BLaER1 treated with 17β-estradiol and CSF1 and Interleukin-3, amounts not matched to agents 10 nM and 100 nM (cell line): ENCODE measurements at regions not wholly inside any gene's neighbourhood (a gene's known extent, or its start where the extent isn't known, plus 50 kb on each side); places are given as distances from the start of the nearest gene placed in this dataset.
"Not testable (repeated sequence)": the region's sequence is repeated elsewhere in the genome, so short reads cannot be mapped to it uniquely, and the experiment has no call there.

ENCODE experiments used
- H3K27ac ChIP-seq, 11 experiments: shearing (Covaris generic); formaldehyde crosslinking; 2 replicates each; pipeline ENCODE4 v1.8.1; 2022
- H3K27me3 ChIP-seq, 11 experiments: shearing (Covaris generic); formaldehyde crosslinking; 2 replicates each; pipeline ENCODE4 v1.8.1; 2022
- H3K36me3 ChIP-seq, 11 experiments: shearing (Covaris generic); formaldehyde crosslinking; 2 replicates each; pipeline ENCODE4 v1.8.1; 2022
- H3K4me1 ChIP-seq, 10 experiments: shearing (Covaris generic); formaldehyde crosslinking; 2 replicates each; pipeline ENCODE4 v1.8.1; 2022
- H3K4me2 ChIP-seq, 11 experiments: shearing (Covaris generic); formaldehyde crosslinking; 2 replicates each; pipeline ENCODE4 v1.8.1; 2022
- H3K4me3 ChIP-seq, 10 experiments: shearing (Covaris generic); formaldehyde crosslinking; 2 replicates each; pipeline ENCODE4 v1.8.1; 2022
- H3K9ac ChIP-seq, 11 experiments: shearing (Covaris generic); formaldehyde crosslinking; 2 replicates each; pipeline ENCODE4 v1.8.1; 2022
- H3K9me3 ChIP-seq, 11 experiments: shearing (Covaris generic); formaldehyde crosslinking; replicated peaks in 1 of 11; 2 replicates each; pipeline ENCODE4 v1.8.1; 2022
- H4K20me1 ChIP-seq, 11 experiments: shearing (Covaris generic); formaldehyde crosslinking; 2 replicates each; pipeline ENCODE4 v1.8.1; 2022
- Cebpa-rat ChIP-seq, 11 experiments: shearing (Covaris generic); IDR thresholded peaks; 2 replicates each; pipeline ENCODE4 v1.8.1; 2022

DNA sequence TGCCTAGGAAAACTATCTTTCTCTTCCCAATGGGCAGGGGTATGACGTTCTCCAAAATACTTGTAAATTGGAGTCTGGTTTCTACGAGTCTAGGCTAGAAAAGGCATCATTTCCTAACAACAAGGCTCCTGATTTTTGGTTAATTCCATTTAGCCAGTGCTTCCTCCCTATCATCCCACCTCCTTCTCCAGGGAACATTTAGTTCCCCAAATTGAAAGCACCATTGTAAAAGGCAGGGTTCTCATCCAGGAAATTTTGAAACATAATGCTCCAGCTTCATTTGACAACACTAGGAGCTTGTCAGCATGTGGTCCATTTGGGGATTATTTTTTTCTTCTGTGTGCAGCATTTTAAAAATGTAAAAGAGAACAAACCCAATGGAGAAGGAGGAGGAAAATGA, 256.5 kb upstream of the GRIA1 start:
- TF ChIP-seq Cebpa-rat (IDR thresholded peaks at IDR 0.05) = no peak
- Histone ChIP-seq H3K4me2 (no peak overlapping the region), H3K4me1 (no peaks in the 10 kb centered on the region), H3K9ac (no peak overlapping the region), H3K27me3 (no peaks in the 10 kb centered on the region), H3K9me3 (no peaks in the 10 kb centered on the region), H4K20me1 (no peaks in the 10 kb centered on the region), H3K27ac (no peak overlapping the region), H3K36me3 (no peaks in the 10 kb centered on the region), H3K4me3 (no peak overlapping the region)

DNA sequence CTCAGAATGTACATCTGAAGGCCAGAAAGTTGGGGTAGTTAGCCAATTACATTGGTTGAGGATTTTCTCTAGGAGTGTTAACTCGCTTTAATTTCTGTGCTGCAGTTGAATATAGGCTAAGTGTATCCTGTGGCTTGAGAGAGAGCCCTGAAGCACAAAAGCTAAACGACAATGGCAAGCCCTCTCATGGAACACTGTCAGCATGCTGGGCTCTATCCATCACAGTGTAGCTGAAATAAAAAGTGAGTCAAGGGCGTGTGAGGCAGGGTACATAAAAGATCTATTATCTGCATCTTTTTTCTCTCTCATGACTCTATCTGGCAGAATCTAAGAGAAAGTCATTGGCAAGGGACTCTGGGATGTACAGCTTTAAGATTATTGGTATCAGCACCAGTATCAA, 254.2 kb upstream of the GRIA1 start:
- TF ChIP-seq Cebpa-rat (IDR thresholded peaks at IDR 0.05) = no peak
- no peaks in the 10 kb centered on the region for H3K36me3 ChIP-seq
- H3K9ac ChIP-seq = no peak overlapping the region
- H3K4me1 ChIP-seq = no peaks in the 10 kb centered on the region
- H3K4me2 ChIP-seq = no peak overlapping the region
- H3K9me3 ChIP-seq = no peaks in the 10 kb centered on the region
- no peaks in the 10 kb centered on the region for H3K27me3 ChIP-seq
- H3K27ac ChIP-seq = no peak overlapping the region
- no peak overlapping the region for H3K4me3 ChIP-seq
- no peaks in the 10 kb centered on the region for H4K20me1 ChIP-seq

DNA sequence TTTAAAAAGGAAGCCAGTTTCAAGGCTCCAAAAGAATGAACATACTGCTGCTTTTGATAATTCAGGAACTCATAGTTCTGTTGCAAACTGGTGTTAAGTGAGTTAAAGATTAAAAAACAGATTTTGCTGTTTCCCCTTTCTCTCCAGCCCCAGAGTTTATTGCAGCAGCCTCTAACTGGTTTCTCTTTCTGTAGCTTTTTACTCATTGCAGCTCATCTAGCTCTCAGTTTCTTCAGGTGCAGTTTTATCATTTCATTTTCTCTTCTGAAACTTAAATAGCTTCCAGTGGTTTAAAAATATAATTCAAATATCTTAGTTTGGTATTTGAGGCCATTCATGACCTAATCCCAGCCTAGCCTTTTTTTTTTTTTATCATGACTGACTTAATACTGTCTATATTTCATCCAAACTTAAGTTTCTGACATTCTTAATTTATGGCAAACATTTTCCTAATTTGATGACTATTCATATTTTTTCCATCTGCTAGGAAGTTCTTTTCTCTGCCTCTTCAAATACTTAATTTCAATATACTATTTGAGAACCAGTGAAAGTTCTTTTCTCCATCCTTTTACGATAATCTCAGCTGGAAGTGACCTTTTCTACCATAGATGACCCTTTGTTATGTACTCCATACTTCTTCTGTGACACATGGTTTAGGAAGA, 252.7 kb upstream of the GRIA1 start:
- H3K36me3 ChIP-seq = no peaks in the 10 kb centered on the region
- H3K4me1 ChIP-seq = no peaks in the 10 kb centered on the region
- H4K20me1 ChIP-seq = no peaks in the 10 kb centered on the region
- no peak overlapping the region for H3K27ac ChIP-seq
- H3K27me3 ChIP-seq = no peaks in the 10 kb centered on the region
- TF ChIP-seq Cebpa-rat (IDR thresholded peaks at IDR 0.05) = no peak
- no peak overlapping the region for H3K4me2 ChIP-seq
- no peak overlapping the region for H3K9ac ChIP-seq
- H3K4me3 ChIP-seq = no peak overlapping the region
- H3K9me3 ChIP-seq = no peaks in the 10 kb centered on the region

DNA sequence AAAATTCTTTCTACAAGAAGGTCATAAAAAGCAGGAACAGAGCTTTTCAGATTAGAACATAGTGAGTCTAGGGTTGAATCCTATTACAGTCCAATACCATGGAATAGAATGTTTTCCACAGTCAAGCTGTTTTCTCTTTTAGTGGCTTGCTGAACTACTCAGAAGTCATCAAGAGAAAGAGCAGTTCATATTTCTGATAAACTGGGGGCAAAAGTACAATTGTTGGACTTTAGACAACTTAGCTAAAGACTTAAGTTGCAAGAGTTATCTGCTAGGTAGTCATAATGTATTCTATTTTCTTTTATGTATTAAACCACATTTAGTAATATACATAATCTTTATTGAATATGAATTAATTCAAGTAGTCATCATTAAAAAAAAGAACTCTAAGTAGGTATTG, 233.1 kb upstream of the GRIA1 start:
- no peak overlapping the region for H3K4me3 ChIP-seq
- H3K27ac ChIP-seq = no peak overlapping the region
- TF ChIP-seq Cebpa-rat (IDR thresholded peaks at IDR 0.05) = no peak
- no peaks in the 10 kb centered on the region for H3K36me3 ChIP-seq
- no peak overlapping the region for H3K9ac ChIP-seq
- H4K20me1 ChIP-seq = no peaks in the 10 kb centered on the region
- H3K27me3 ChIP-seq = no peaks in the 10 kb centered on the region
- H3K4me1 ChIP-seq = no peaks in the 10 kb centered on the region
- H3K4me2 ChIP-seq = no peak overlapping the region
- no peaks in the 10 kb centered on the region for H3K9me3 ChIP-seq

DNA sequence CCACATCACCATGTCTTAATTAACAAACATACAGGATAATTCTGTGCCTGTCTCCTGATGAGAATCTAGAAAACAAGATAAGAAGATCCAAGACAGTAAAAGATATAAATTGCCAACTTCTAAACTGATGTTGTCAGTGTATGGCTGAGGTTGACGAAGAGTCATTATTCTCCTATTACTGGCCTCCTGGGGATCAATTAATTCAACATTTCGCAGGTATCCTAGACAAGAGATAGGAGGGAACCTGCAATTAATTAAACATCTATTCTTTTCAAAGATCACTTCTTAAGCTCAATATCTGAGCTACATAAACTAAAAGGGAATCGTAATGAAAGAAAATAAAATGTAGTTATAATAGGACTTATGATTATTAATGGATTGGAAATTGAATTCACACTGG, 232.0 kb upstream of the GRIA1 start:
- no peaks in the 10 kb centered on the region for H3K36me3 ChIP-seq
- no peak overlapping the region for H3K4me2 ChIP-seq
- H3K27ac ChIP-seq = no peak overlapping the region
- H3K4me1 ChIP-seq = no peaks in the 10 kb centered on the region
- H3K9me3 ChIP-seq = no peaks in the 10 kb centered on the region
- no peaks in the 10 kb centered on the region for H3K27me3 ChIP-seq
- no peak for TF ChIP-seq Cebpa-rat (IDR thresholded peaks at IDR 0.05)
- H3K4me3 ChIP-seq = no peak overlapping the region
- H4K20me1 ChIP-seq = no peaks in the 10 kb centered on the region
- no peak overlapping the region for H3K9ac ChIP-seq

DNA sequence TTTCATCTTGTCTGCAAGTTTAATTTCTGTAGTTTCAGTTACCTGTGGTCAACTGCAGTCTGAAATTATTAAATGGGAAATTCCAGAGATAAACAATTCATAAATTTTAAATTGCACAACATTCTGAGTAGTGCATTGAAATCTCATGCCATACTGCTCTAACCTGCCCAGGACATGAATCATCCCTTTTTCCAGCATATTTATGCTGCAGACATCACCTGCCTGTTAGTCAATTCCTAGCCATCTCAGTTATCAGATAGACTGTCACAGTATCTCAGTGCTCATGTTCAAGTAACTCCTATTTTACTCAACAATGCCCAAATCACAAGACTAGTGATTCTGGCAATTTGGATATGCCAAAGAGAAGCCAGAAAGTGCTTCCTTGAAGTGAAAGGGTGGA, 223.0 kb upstream of the GRIA1 start:
- Histone ChIP-seq H3K9me3 (no peaks in the 10 kb centered on the region), H3K36me3 (no peaks in the 10 kb centered on the region), H3K4me1 (peaks cover 0 to 8% (median 0%) of the 10 kb centered on the region in 10 experiments; a peak in 6 of 20 replicates), H3K4me3 (no peak overlapping the region), H3K27ac (no peak overlapping the region), H3K9ac (no peak overlapping the region), H3K4me2 (no peak overlapping the region), H4K20me1 (no peaks in the 10 kb centered on the region), H3K27me3 (no peaks in the 10 kb centered on the region)
- no peak for TF ChIP-seq Cebpa-rat (IDR thresholded peaks at IDR 0.05)

DNA sequence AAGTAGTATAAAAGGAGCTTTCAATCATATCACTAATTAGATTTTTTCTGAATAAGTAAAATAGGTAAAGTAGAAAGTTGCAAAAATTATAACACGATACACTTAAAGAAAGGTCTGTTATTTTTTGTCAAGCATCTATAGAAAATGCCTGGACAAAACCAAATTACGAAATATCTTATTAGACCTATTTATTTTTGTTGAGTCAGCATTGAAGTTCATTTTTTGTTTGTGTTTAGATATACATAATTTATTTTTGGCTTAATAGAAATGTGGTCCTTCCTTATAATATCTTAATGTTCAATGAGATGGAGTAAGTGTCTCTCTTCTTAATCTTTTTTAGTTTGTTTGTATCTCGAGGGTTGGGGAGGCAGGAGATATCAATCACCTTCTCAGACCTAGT, 214.8 kb upstream of the GRIA1 start:
- H3K4me3 ChIP-seq = no peak overlapping the region
- no peaks in the 10 kb centered on the region for H3K27me3 ChIP-seq
- H4K20me1 ChIP-seq = no peaks in the 10 kb centered on the region
- H3K27ac ChIP-seq = no peak overlapping the region
- no peak for TF ChIP-seq Cebpa-rat (IDR thresholded peaks at IDR 0.05)
- no peak overlapping the region for H3K9ac ChIP-seq
- H3K9me3 ChIP-seq = no peaks in the 10 kb centered on the region
- no peak overlapping the region for H3K4me2 ChIP-seq
- H3K36me3 ChIP-seq = no peaks in the 10 kb centered on the region
- H3K4me1 ChIP-seq = no peaks in the 10 kb centered on the region

DNA sequence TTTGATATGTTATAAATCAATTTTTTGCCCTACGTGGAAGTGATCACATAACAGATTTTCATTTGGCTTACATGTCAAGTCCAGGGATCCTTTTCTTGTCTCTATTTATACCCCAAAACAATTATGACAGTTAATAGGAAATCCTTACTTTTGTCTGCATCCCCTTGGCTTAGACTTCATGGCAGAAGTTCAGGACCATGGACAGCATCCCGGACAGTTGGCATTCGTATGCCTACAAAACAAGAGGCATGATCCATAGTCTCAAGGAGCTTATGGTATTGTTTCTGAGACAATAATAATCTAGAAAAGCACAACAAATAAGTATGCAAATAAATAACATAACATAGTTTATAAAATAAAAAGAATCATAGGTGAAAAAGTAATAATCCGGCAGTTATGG, 214.3 kb upstream of the GRIA1 start:
- TF ChIP-seq Cebpa-rat (IDR thresholded peaks at IDR 0.05) = no peak
- Histone ChIP-seq H4K20me1 (no peaks in the 10 kb centered on the region), H3K27ac (no peak overlapping the region), H3K27me3 (no peaks in the 10 kb centered on the region), H3K9me3 (no peaks in the 10 kb centered on the region), H3K4me3 (no peak overlapping the region), H3K36me3 (no peaks in the 10 kb centered on the region), H3K4me1 (no peaks in the 10 kb centered on the region), H3K4me2 (no peak overlapping the region), H3K9ac (no peak overlapping the region)

DNA sequence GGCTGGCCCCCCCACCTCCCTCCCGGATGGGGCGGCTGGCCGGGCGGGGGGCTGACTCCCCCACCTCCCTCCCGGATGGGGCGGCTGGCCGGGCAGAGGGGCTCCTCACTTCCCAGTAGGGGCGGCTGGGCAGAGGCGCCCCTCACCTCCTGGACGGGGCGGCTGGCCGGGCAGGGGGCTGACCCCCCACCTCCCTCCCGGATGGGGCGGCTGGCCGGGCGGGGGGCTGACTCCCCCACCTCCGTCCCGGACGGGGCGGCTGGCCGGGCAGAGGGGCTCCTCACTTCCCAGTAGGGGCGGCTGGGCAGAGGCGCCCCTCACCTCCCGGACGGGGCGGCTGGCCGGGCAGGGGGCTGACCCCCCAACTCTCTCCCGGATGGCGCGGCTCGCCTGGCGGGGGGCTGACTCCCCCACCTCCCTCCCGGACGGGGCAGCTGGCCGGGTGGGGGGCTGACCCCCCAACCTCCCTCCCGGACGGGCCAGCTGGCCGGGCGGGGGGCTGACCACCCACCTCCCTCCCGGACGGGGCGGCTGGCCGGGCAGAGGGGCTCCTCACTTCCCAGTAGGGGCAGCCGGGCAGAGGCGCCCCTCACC, 194.1 kb upstream of the GRIA1 start:
- not testable (repeated sequence) for H3K4me2 ChIP-seq, H3K27ac ChIP-seq, H3K9ac ChIP-seq, H4K20me1 ChIP-seq, H3K4me1 ChIP-seq, H3K27me3 ChIP-seq, H3K4me3 ChIP-seq, H3K36me3 ChIP-seq
- peaks cover 5 to 17% (median 13%) of the 10 kb centered on the region in 11 experiments; a peak in 16 of 22 replicates for H3K9me3 ChIP-seq

DNA sequence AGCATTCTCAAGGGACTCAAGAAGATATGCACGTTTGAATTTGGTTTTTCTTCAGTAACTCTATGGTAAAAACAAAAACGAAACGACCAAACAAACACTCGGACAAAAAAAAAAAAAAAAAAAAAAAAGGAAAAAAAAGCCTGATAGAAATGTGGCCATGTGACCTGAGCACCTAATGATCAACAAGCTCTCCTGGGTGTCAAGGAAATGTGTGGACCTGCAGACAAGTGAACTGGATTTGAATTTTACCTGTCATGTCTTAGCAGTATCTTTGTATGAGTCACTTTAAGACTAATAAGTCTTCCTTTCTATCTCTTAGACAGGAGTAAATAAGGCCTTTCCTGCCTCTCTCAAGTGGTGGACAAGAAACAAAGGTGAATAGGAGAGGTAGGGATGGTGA, 190.6 kb upstream of the GRIA1 start:
- no peak overlapping the region for H3K9ac ChIP-seq
- no peak overlapping the region for H3K27ac ChIP-seq
- peaks cover 5 to 17% (median 13%) of the 10 kb centered on the region in 11 experiments; a peak in 16 of 22 replicates for H3K9me3 ChIP-seq
- H3K4me3 ChIP-seq = no peak overlapping the region
- TF ChIP-seq Cebpa-rat (IDR thresholded peaks at IDR 0.05) = no peak
- no peak overlapping the region for H3K4me2 ChIP-seq
- H3K27me3 ChIP-seq = no peaks in the 10 kb centered on the region
- H4K20me1 ChIP-seq = no peaks in the 10 kb centered on the region
- H3K4me1 ChIP-seq = no peaks in the 10 kb centered on the region
- no peaks in the 10 kb centered on the region for H3K36me3 ChIP-seq
